GM23338 (cell line): ENCODE measurements at regions not wholly inside any gene's neighbourhood (a gene's known extent, or its start where the extent isn't known, plus 50 kb on each side); places are given as distances from the start of the nearest gene placed in this dataset.

Experiments used
- ATAC-seq: fragments of 200-7000 bp; cut with Tn5 transposase; 3 replicates; pipeline ENCODE4 v1.9.1; 2020
- DNase-seq: peaks from one replicate; pipeline ENCODE4 v3.0.0-alpha.2; 2015; ENCODE audit warnings: low spot score
- H2AFZ ChIP-seq: fragments of 200-600 bp; sonication (generic); 2 replicates; pipeline ENCODE4 v1.8.0; 2016; ENCODE audit warnings: antibody characterized with exemption, mild to moderate bottlenecking, moderate library complexity
- H3F3A ChIP-seq: fragments of 200-600 bp; sonication (generic); replicated peaks from 2 replicates; pipeline ENCODE4 v1.8.0; 2017; ENCODE audit warnings: antibody characterized with exemption, mixed run types, low read depth
- H3K27ac ChIP-seq: fragments of 200-600 bp; sonication (generic); 2 replicates; pipeline ENCODE4 v1.6.1; 2016; ENCODE audit warnings: low read depth
- H3K27me3 ChIP-seq: fragments of 200-600 bp; sonication (generic); 2 replicates; pipeline ENCODE4 v1.8.0; 2016; ENCODE audit warnings: mild to moderate bottlenecking, mixed run types, moderate library complexity; ENCODE audit not compliant: insufficient read depth
- H3K36me3 ChIP-seq: fragments of 200-600 bp; sonication (generic); 2 replicates; pipeline ENCODE4 v1.8.0; 2016; ENCODE audit warnings: mild to moderate bottlenecking; ENCODE audit not compliant: insufficient read depth
- H3K4me1 ChIP-seq: fragments of 200-600 bp; sonication (generic); 2 replicates; pipeline ENCODE4 v1.8.0; 2016; ENCODE audit warnings: mild to moderate bottlenecking, moderate library complexity; ENCODE audit not compliant: insufficient read depth
- H3K4me2 ChIP-seq: fragments of 200-600 bp; sonication (generic); 2 replicates; pipeline ENCODE4 v1.7.1; 2017; ENCODE audit warnings: mixed run types
- H3K4me3 ChIP-seq: fragments of 200-600 bp; sonication (generic); 2 replicates; pipeline ENCODE4 v1.6.1; 2016; ENCODE audit warnings: mixed run types
- H3K79me2 ChIP-seq: fragments of 200-600 bp; sonication (generic); replicated peaks from 2 replicates; pipeline ENCODE4 v1.8.0; 2017; ENCODE audit warnings: mild to moderate bottlenecking; ENCODE audit not compliant: insufficient read depth
- H3K9me2 ChIP-seq: fragments of 200-600 bp; sonication (generic); 2 replicates; pipeline ENCODE4 v1.8.0; 2017; ENCODE audit not compliant: insufficient read depth
- H4K20me1 ChIP-seq: fragments of 200-600 bp; sonication (generic); replicated peaks from 2 replicates; pipeline ENCODE4 v1.8.0; 2017; ENCODE audit warnings: mild to moderate bottlenecking; ENCODE audit not compliant: insufficient read depth
- H3K27ac Mint-ChIP-seq: 2 replicates; pipeline ENCODE4 v1.8.0; 2020; ENCODE audit warnings: inconsistent platforms, mild to moderate bottlenecking, moderate library complexity, mixed read lengths
- H3K27me3 Mint-ChIP-seq: 3 replicates; pipeline ENCODE4 v1.8.0; 2022; ENCODE audit warnings: low read depth, mild to moderate bottlenecking, moderate library complexity, mixed read lengths, inconsistent platforms; ENCODE audit not compliant: insufficient read depth, poor library complexity
- H3K36me3 Mint-ChIP-seq: 3 replicates; pipeline ENCODE4 v1.8.0; 2021; ENCODE audit warnings: low read depth, mild to moderate bottlenecking, inconsistent platforms, moderate library complexity, mixed read lengths
- H3K4me1 Mint-ChIP-seq: 3 replicates; pipeline ENCODE4 v1.8.0; 2020; ENCODE audit warnings: mild to moderate bottlenecking, inconsistent platforms, mixed read lengths
- H3K4me3 Mint-ChIP-seq: 3 replicates; pipeline ENCODE4 v1.8.0; 2021; ENCODE audit warnings: moderate library complexity, mild to moderate bottlenecking, inconsistent platforms, mixed read lengths
- H3K9me3 Mint-ChIP-seq: 3 replicates; pipeline ENCODE4 v1.8.0; 2020; ENCODE audit warnings: moderate library complexity, mild to moderate bottlenecking, inconsistent platforms, mixed read lengths
- CREB1 ChIP-seq: fragments of 250-450 bp; sonication (Bioruptor Pico); IDR thresholded peaks from 2 replicates; pipeline ENCODE4 v1.5.0; 2020; ENCODE audit warnings: low read depth, mild to moderate bottlenecking, moderate library complexity
- CTCF ChIP-seq, 2 experiments: fragments of 200-600 bp in 1 of 2; sonication (generic) in 1 of 2; conservative IDR thresholded peaks; 2 replicates each; pipeline versions ENCODE4 v1.5.1 to v1.6.1; 2016 to 2017; ENCODE audit warnings: antibody characterized with exemption in 2 of 2, low read depth in 2 of 2, mild to moderate bottlenecking in 2 of 2, moderate library complexity in 1 of 2
- ETS1 ChIP-seq: IDR thresholded peaks from 2 replicates; pipeline ENCODE4 v1.6.1; 2016; ENCODE audit warnings: antibody characterized with exemption
- EZH2phosphoT487 ChIP-seq: fragments of 200-600 bp; sonication (generic); IDR thresholded peaks from one replicate; pipeline ENCODE4 v1.8.1; 2018; ENCODE audit warnings: antibody characterized with exemption; ENCODE audit not compliant: unreplicated experiment
- JUNB ChIP-seq: IDR thresholded peaks from one replicate; pipeline ENCODE4 v1.6.1; 2016; ENCODE audit warnings: antibody characterized with exemption; ENCODE audit not compliant: unreplicated experiment
- NANOG ChIP-seq: IDR thresholded peaks from 2 replicates; pipeline ENCODE4 v1.6.1; 2016; ENCODE audit warnings: antibody characterized with exemption, borderline replicate concordance
- POLR2AphosphoS5 ChIP-seq: IDR thresholded peaks from 2 replicates; pipeline ENCODE4 v1.6.1; 2016; ENCODE audit warnings: antibody characterized with exemption, low read depth
- ZNF114 ChIP-seq: fragments of 250-450 bp; sonication (Bioruptor Pico); IDR thresholded peaks from 2 replicates; pipeline ENCODE4 v1.5.0; 2020; ENCODE audit warnings: mild to moderate bottlenecking, moderate library complexity
- ZNF331 ChIP-seq: fragments of 250-450 bp; sonication (Bioruptor Pico); IDR thresholded peaks from 2 replicates; pipeline ENCODE4 v1.5.0; 2020; ENCODE audit warnings: low read depth, mild to moderate bottlenecking, moderate library complexity
- ZNF462 ChIP-seq: fragments of 250-450 bp; sonication (Bioruptor Pico); IDR thresholded peaks from 2 replicates; pipeline ENCODE4 v1.5.0; 2020; ENCODE audit warnings: mild to moderate bottlenecking, moderate library complexity

- Histone ChIP-seq H3K9me2 (no peaks in the 10 kb centered on the region), H3K36me3 (no peaks in the 10 kb centered on the region), H3F3A (no peaks in the 10 kb centered on the region), H3K4me1 (peaks cover 4% of the 10 kb centered on the region; the same call in 1 of the 2 replicates), H3K4me2 (peak overlapping the region; percentile 94), H3K79me2 (peaks cover 44% of the 10 kb centered on the region), H3K4me3 (peak overlapping the region; percentile 70), H3K27ac (peak overlapping the region; percentile 95), H3K27me3 (no peaks in the 10 kb centered on the region), H2AFZ (peak overlapping the region; percentile 97), H4K20me1 (no peaks in the 10 kb centered on the region)
- H3K4me1 Mint-ChIP-seq = no peaks in the 10 kb centered on the region
- H3K4me3 Mint-ChIP-seq = peak overlapping the region; percentile 98
- H3K9me3 Mint-ChIP-seq = no peaks in the 10 kb centered on the region
- peak overlapping the region; percentile 100 for H3K27ac Mint-ChIP-seq
- no peak for ATAC-seq
- H3K36me3 Mint-ChIP-seq = no peaks in the 10 kb centered on the region
- H3K27me3 Mint-ChIP-seq = peaks cover 2% of the 10 kb centered on the region
- TF ChIP-seq ZNF114 (no peak), ZNF462 (CRISPR knock-in tag) (no peak), CTCF (conservative IDR thresholded peaks at IDR 0.05; ENCODE audit: low read depth in 2 of 2) (no peak), EZH2phosphoT487 (no peak), ZNF331 (CRISPR knock-in tag) (no peak), POLR2AphosphoS5 (no peak), ETS1 (no peak), NANOG (no peak), JUNB (no peak), CREB1 (no peak)
- DNase-seq = peak; percentile 2
Observed at GRCh38 chr16:72664056-72664508, 383.8 kb downstream of the ZFHX3 start.
